Hematopoietic multipotent progenitor cell (in vitro differentiated cells): ENCODE measurements at regions not wholly inside any gene's neighbourhood (a gene's known extent, or its start where the extent isn't known, plus 50 kb on each side); places are given as distances from the start of the nearest gene placed in this dataset.

Experiments used
- DNase-seq, 3 donors: peaks; one replicate each; pipeline ENCODE4 v3.0.0-alpha.2; 2011 to 2015; ENCODE audit warnings: low read depth in 2 of 3, low spot score in 2 of 3

DNA sequence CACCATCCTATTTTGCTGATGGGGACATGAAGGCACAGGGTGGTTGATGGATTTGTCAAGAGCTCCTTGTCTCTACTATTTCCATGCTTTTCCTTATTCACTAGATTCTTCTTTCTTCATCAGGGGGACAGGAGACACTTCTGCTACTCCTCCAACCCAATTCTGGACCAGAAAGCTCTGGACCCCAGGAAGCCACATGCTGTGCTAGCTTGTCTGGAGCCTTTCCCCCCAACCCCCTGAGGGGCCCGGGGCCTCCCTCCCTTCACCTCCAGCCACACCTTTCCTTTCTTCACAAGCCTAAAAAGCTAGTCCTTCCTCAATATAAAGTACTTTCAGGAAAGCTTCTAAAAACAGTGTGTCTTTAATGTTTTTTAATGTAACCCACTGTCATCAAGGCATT lies 75.1 kb upstream of the CAPRIN2 start:
- no peak for DNase-seq

DNA sequence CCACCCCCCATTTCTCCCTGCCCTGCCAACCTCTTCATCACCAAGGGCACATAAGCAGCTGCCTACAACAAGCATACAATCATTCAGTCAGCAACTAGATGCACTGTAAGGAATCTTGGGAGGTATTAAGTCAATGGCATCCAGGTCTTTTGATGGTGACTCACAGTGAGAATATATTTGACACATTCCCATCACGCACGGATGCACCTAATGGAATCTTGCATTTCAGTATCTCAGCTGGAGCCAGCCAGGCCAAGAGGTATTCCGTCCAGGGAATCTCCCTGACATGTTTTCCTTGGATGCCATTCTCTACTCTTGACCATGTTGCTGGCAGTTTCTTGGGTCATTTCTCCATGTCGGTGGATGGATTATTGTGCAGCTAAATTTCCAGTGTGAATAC lies 73.9 kb upstream of the CAPRIN2 start:
- DNase-seq, result no peak

DNA sequence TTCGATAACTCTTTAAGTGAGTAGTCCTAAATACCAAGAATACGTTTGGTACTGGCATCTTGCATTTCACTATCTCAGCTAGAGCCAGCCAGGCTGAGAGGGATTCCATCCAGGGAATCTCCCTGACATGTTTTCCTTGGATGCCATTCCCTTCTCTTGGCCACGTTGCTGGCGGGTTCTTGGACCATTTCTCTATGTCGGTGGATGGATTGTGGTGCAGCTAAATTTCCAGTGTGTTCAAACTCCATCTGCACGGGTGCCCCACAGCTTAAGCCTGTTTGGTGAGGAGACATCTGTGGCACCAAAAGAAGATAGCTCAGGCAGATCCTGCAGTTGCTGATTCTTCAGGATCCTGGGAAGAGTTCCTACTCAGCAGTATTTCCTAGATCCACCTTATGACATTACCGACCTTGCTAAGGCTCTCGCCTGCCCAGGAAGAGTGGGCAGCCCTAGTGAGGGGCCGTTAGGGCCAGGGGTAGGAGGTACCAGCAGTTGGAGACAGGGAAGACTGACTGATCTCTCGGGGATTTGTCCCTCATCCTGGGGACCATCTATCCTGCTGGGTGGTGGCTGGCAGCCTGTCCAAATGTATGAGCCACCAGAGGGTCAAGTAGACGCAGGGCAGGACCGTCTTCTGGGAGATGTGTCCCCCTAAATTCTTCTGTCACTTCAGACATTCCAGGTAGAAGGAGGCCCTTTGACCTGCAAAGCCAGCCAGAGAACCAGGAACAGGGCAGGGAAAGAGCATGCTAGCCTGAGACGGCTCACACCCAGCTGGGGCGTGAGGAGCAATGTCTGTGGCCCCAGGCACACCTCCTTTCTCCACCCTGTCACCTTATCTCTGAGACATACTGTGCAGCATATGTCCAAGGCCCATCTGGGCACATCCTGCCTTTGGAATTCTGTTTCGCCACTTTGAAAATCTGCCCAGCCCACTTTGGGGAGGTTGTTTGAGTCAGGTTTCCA lies 72.6 kb upstream of the CAPRIN2 start:
- DNase-seq, result no peak

DNA sequence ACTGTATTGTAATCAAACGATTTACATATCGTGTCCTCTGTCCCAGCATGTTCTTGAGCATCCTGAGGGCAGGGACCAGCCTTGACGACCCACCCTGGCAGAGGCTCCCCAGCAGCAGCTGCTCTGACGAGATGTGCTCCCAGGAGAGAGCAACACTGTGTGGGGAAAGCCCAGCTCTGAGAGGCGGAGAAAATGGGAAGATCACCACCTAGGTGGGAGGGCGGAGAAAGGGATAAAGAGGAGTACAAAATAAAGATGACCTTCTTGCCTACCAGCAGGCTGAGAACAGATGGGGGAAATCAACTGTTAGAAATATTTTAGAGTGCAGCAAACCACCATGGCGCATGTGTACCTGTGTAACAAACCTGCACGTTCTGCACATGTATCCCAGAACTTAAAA lies 71.5 kb upstream of the CAPRIN2 start:
- no peak for DNase-seq

DNA sequence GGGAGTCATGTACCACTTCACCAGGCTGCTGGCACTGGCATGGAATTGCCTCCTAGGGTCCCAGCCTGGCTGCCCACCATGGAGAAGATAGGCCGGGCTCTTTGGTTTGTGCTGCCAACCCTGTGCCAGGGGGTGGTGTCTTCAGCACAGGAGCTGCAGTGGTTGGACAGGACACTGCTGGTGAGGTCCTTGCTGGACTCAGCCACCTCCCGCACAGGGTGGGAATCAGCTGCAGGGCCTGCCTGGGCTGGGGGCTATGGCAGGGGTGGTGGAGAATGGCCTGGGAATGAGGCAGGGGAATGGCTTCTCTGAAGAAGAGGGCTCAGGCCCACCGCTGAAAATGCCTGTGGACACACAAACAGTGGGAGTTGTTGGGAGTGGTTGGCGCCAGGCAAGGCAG lies 70.6 kb upstream of the CAPRIN2 start:
- DNase-seq, result no peak

DNA sequence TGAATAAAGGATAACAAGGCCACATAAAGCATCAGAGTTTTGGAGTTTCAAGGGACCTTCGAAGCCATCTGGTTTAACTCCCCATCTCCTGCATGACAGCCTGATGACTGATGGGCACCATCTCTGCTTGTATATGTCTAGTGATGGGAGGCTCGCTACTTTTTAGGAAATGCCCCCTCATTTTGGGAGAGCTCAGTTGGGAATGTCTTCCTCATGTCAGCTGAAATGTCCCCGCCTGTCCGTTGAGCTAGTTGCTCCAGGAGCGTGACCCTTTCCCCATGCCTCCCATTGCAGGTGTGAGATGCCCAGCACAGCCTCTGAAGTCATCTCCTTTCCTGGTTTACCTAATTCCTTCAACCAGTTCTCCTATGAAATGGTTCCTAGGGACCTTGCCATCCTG lies 69.6 kb upstream of the CAPRIN2 start:
- DNase-seq, result no peak

DNA sequence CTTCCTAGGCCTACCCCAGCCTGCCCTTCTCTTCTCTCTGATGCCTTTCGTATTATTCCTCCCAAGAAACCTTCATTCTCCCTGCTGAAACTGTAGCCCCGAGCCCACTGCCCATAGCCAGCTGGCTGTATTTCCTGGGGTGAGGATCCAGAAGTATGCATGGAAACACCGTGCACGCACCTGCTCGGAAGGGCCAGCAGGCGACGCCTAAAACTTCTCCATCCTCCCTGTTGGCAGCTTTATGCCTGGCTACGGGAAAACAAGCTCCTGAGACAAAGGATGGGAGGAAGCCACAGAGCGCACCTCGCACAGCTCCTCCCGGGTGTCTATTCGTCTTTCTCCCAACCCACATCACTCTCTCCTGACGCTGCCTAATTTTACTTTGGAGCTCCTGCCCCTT lies 69.0 kb upstream of the CAPRIN2 start:
- no peak for DNase-seq

DNA sequence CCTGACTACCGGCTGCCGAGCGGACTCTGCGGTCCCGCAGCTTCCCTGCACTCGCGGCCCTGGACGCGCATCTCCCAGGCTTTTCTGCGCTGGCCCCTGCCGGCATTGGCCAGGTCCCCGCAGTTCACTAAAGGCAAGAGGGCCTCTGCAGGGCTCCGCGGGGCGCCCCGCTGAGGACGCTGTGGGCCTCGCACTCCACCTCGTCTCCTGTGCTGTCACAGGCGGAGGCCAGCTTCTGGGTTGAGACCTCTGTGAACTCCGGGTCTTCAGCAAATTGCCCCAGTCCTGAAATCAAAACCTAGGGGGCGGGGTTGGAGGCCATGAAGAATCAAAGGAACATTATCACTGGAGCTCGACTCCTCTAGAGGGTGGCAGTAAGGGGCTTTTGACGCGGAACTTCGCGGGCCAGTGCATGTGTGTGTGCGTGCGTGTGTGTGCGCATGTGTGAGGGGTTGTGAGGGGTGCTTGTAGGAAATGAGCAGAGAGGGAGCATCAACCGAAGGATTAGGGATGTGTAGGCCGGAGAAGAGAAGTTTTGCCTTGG lies 68.5 kb upstream of the CAPRIN2 start:
- peak in 2 of 3 donors; percentile 52 to 73 for DNase-seq

DNA sequence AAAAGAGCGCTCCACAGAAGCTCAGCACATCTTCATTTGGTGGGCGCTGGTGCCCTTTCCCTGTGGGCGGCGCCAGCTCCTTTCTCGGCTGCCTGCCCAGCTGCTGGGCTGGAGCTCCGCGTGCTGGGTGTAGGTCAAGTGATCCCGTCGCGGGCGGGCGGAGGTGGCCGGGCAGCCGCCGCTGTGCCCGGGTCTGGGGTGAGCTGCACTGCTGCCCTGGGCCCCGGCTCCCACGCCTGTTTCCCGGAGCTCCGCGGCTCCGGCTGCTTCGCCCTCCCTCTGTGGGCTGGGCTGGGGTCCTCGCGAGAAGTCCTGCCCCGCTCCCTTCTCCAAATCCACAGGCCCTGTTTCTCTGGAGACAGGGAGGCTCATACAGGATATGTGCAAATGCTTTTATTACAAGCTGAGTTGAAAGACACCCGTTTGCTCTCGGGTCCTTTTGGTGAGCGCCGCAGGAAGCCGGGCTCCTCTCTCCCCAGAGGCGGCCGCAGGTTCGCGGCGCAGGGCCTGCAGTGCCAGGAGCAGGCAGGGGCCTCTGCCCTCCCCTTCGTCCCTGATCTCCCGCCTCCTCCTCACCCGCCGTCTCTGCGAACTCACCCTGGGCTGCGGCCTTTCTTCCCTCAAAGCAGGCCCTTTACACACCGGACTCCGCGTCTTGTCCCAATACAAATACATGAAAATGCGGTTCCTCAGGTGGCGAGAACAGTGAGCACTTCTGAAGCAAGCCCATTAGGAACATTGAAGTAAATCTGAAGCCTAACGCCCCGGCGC lies 67.8 kb upstream of the CAPRIN2 start:
- peak in 2 of 3 donors; percentile 44 to 54 for DNase-seq

DNA sequence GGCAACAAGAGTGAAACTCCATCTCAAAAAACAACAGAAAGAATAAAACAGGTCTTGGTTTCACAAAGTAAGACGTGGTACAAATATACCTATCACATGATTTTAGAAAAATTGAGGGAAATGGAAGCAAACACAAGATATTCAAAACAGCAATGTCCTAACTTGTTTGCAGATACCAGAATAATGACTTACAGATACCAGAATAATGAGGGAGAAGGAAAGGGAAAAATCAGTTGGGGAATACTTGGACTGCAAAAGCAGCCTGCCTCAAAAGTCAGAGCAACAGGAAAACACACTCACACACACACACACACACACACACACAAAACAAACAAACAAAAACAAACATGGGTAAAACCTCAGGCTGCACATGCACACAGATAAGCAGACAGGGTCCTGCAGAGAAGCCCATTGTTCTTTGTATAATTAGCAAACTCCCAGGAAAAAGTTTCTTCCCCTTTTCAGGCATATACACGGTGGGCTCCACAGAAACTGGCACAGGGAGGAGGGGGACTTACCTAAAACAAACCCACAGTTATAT lies 65.7 kb upstream of the CAPRIN2 start:
- no peak for DNase-seq

DNA sequence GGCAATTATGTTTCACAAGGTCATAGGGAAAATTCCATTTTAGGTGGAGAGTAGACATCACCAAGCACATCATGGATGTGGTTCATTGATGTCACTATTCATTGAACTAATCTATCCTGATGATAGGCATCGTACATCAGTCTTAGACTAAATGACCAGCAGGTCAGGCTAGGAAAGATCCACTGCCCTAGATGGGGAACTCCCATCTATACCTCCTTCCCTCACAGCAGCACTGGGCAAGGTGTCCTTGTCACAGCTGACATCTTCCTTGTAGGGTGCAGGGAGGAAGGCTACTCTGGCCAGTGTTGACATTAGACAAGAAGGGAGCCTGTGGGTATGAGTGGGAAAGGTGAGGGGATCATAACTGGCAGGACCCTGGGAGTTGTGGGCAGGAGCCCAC lies 63.8 kb upstream of the CAPRIN2 start:
- DNase-seq, result no peak

DNA sequence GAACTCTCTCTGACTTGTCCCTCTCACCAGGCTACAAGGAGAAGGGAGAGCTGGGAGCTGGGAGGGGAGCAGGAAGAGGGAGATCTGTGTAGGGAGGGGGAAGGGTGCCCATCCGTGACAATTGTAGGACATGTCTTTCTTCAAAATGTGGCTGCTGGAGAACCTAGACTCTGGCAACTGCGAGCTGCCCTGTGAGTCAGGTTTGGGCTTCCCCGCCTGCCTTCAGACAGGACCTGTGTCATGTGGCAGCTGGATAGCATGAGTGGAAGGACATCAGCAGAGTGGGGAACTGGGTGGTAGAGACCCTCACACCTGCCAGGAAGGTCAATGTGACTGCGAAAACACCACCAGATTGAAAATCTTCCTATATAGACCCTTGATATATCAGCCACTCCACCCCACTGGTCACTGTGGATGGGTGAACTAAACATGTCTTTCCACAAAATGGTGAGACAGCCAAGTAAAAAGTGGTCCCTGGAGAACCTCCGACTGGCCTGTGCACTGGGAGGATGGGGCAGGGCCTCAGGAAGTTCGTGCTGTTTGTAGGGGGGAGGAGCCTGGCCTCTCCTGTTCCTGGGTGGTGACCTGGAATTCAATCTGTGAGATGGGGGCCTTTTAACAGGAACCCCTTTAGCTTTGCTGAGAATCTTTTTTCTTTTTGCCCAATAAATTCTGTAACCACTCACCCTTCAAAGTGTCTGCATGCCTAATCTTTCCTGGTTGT lies 62.2 kb upstream of the CAPRIN2 start:
- DNase-seq, result no peak

DNA sequence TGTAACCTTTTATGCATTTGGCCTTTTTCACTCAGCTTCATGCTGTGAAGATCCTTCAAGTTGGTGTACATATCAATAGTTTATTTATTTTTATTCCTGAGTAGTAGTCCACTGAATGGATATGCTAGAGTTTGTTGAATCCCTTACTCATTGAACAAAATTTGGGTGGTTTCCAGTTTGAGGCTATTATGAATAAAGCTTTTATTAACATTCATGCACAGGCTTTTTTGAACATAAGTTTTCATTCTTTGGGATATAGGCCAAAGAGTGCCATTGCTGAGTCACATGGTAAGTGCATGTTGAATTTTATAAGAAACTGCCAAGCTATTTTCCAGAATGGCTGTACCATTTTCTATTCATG lies 59.5 kb upstream of the CAPRIN2 start:
- no peak for DNase-seq

DNA sequence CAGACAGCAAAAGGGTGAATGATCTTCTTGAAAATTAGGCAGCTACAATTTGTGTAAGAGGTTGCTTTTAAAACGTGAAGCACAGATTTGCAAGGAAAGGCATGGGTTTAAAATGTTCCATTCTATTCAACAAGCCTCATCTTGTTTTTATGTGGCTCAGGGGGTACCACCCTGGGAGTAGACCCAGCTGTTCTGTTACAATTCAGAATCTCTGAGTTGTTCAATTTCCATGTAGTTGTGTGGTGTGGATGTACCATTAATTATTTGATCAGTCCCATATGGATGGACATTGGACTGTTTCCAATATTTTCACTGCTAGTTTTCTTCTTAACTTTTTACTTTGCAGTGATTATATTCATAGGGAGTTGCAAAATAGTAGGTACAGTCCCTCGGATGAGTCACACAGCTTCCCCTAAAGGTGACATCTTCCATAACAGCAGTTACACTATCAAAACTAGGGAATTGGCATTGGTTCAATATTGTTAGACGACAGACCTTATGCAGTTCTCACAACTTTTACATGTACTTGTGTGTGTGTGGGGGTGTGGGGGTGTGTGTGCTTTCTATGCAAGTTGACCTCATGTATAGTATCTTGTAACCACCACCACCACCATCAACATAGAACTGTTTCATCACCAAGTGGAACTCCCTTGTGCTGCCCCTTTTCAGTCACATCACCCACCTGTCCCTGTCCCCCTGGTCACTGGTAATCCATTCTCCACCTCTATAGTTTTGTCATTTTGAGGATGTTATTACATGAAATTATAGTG lies 59.0 kb upstream of the CAPRIN2 start:
- DNase-seq, result no peak

DNA sequence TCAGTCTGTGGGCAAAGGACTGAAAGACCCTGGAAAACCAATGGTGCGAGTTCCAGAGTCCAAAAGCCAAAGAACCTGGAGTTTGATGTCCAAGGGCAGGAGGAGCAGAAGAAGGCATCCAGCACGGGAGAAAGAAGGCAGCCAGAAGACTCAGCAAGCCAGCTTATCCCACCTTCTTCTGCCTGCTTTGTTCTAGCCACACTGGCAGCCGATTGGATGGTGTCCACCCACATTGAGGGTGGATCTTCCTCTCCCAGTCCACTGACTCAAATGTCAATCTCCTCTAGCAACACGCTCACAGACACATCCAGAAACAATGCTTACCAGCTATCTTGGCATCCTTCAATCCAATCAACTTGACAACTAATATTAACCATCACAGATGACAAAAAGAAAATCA lies 57.2 kb upstream of the CAPRIN2 start:
- DNase-seq, result no peak

DNA sequence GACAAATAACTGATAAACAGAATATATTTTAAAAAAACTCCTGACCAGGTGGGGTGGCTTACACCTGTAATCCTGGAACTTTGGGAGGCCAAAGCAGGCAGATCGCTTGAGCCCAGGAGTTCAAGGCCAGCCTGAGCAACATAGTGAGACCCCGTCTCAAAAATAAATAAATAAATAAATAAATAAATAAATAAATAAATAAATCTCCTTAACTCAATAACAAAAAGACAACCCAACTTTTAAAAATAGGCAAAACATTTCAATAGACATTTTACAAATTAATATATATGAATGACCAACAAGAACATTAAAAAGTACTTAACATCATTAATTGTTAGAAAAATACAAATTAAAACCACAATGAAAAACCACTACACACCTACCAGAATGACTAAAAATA lies 56.2 kb upstream of the CAPRIN2 start:
- DNase-seq, result no peak

DNA sequence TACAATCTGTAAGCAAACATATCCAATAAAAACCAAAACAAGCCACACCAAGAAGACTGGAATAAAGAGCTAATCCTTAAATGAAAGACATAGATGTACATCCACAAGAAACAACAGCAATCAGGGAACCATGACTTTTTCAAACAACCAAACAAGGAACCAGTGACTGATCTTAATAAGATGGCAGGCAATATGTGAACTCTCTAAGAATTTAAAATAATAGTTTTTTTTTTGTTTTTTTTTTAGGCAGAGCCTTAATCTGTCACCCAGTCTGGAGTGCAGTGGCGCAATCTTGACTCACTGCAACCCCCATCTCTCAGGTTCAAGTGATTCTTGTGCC lies 52.9 kb upstream of the CAPRIN2 start:
- no peak for DNase-seq

DNA sequence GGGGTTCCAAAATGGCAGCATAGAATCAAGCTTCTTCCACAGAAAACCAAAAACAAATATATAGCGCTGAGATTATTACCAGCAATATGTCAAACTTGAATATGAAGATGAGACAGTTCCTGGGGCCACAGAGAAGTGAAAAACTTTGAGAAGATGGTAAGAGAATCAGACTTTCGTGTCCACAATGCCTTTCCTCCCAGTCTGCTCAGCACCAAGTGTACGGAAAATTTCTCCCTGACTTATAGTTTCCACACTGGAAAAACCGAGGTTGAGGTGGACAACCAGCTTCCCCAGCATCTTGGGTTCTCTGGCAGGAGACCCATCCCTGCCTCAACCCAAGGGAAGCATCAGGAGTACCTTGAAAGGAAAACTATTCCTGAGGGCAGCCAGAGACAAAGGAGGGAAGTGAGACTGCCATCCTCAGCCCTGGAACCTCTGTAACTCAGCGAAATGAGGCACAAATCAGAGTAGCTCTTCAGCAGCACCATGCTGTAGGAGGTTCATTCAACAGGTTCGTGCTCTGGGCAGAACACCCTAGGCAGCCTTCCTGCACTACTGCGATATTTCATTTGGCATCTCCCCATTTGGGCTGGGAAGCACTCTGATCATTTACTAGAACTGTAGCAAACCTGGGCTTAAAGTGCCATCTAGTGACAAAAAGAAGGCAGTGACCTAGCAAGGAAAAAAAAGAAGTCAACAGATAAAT lies 52.4 kb upstream of the CAPRIN2 start:
- peak; percentile 19 to 82 (median 60) for DNase-seq

DNA sequence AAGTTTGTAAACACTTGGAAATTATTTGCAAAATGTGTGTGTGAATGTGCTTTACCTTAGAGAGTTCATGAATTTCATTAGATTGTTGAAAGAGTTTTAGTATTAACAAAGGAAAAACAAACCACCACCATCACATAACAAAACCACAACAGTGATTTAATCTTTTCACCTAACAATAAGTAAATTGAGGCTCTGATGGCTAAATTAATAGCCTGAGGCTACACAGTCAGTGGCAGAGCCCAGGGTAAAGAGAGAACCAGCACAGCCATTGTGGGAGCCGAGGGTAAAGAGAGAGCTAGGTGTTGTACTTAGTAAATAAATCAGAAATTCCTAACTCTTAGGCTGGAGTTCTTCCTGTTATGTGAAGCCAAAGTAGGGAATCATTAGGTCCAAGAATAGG lies 51.2 kb upstream of the CAPRIN2 start:
- no peak for DNase-seq
